ENCODE measurements at regions not wholly inside any gene's neighbourhood (a gene's known extent, or its start where the extent isn't known, plus 50 kb on each side); places are given as distances from the start of the nearest gene placed in this dataset.
"Not testable (repeated sequence)": the region's sequence is repeated elsewhere in the genome, so short reads cannot be mapped to it uniquely, and the experiment has no call there.

GRCh38 chr7:65225422-65226006 lies 148.1 kb upstream of the ZNF92 start:
- no peak for TF ChIP-seq CTCF (IDR thresholded peaks at IDR 0.05; ENCODE audit: low read depth, low read length)

GRCh38 chr7:65222655-65223054 lies 151.0 kb upstream of the ZNF92 start:
- no peaks in the 10 kb centered on the region for H3K36me3 ChIP-seq
- no peak overlapping the region for H3K4me3 ChIP-seq (ENCODE audit: low read depth, low read length)
- H3K9me3 ChIP-seq: no peaks in the 10 kb centered on the region
- no peak for TF ChIP-seq CTCF (IDR thresholded peaks at IDR 0.05; ENCODE audit: low read depth, low read length)
- no peak for DNase-seq
- H3K27me3 ChIP-seq: no peaks in the 10 kb centered on the region
- H3K4me1 ChIP-seq: no peaks in the 10 kb centered on the region

More at GRCh38 chr7:65225422-65226006, 148.1 kb upstream of the ZNF92 start:
- H3K4me1 ChIP-seq: no peaks in the 10 kb centered on the region
- no peak overlapping the region for H3K4me3 ChIP-seq (ENCODE audit: low read depth, low read length)
- no peak for DNase-seq
- no peaks in the 10 kb centered on the region for H3K27me3 ChIP-seq
- no peaks in the 10 kb centered on the region for H3K36me3 ChIP-seq
- H3K9me3 ChIP-seq: no peaks in the 10 kb centered on the region

- Histone ChIP-seq H3K27me3 (no peaks in the 10 kb centered on the region), H3K4me3 (ENCODE audit: low read depth, low read length) (no peak overlapping the region)
- no peak for DNase-seq
These were observed 152.0 kb upstream of the ZNF92 start for GRCh38 chr7:65221683-65222082.

GRCh38 chr7:65219623-65220022 lies 154.0 kb upstream of the ZNF92 start:
- Histone ChIP-seq H3K36me3 (no peaks in the 10 kb centered on the region), H3K27me3 (no peaks in the 10 kb centered on the region)
- no peak for TF ChIP-seq CTCF (IDR thresholded peaks at IDR 0.05; ENCODE audit: low read depth, low read length)

More at GRCh38 chr7:65221683-65222082, 152.0 kb upstream of the ZNF92 start:
- TF ChIP-seq CTCF (IDR thresholded peaks at IDR 0.05; ENCODE audit: low read depth, low read length): no peak
- Histone ChIP-seq H3K9me3 (no peaks in the 10 kb centered on the region), H3K36me3 (no peaks in the 10 kb centered on the region), H3K4me1 (no peaks in the 10 kb centered on the region)

GRCh38 chr7:65216469-65216868 lies 157.2 kb upstream of the ZNF92 start:
- H3K4me1 ChIP-seq: no peaks in the 10 kb centered on the region
- TF ChIP-seq CTCF (IDR thresholded peaks at IDR 0.05; ENCODE audit: low read depth, low read length): peak; percentile 79
- H3K27me3 ChIP-seq: no peaks in the 10 kb centered on the region
- DNase-seq: peak; percentile 66
- no peaks in the 10 kb centered on the region for H3K36me3 ChIP-seq
- no peaks in the 10 kb centered on the region for H3K9me3 ChIP-seq
- no peak overlapping the region for H3K4me3 ChIP-seq (ENCODE audit: low read depth, low read length)

More at GRCh38 chr7:65219623-65220022, 154.0 kb upstream of the ZNF92 start:
- no peak overlapping the region for H3K4me3 ChIP-seq (ENCODE audit: low read depth, low read length)
- H3K4me1 ChIP-seq: no peaks in the 10 kb centered on the region
- DNase-seq: no peak
- no peaks in the 10 kb centered on the region for H3K9me3 ChIP-seq

- not testable (repeated sequence) for H3K27me3 ChIP-seq; H3K4me1 ChIP-seq; H3K36me3 ChIP-seq; H3K9me3 ChIP-seq; DNase-seq; H3K4me3 ChIP-seq (ENCODE audit: low read depth, low read length)
These were observed 160.4 kb upstream of the ZNF92 start for GRCh38 chr7:65213260-65213659.

GRCh38 chr7:65199221-65199620 lies 174.4 kb upstream of the ZNF92 start:
- not testable (repeated sequence) for H3K27me3 ChIP-seq; H3K9me3 ChIP-seq; DNase-seq; H3K4me3 ChIP-seq (ENCODE audit: low read depth, low read length); H3K4me1 ChIP-seq; H3K36me3 ChIP-seq

GRCh38 chr7:65193334-65194058 lies 180.2 kb upstream of the ZNF92 start:
- not testable (repeated sequence) for H3K9me3 ChIP-seq, H3K4me1 ChIP-seq, DNase-seq

GRCh38 chr7:65177041-65177440 lies 170.6 kb upstream of the ERV3-1 start:
- H3K4me3 ChIP-seq (ENCODE audit: low read depth, low read length); H3K4me1 ChIP-seq; DNase-seq; H3K27me3 ChIP-seq; H3K36me3 ChIP-seq; H3K9me3 ChIP-seq: not testable (repeated sequence)

More at GRCh38 chr7:65193334-65194058, 180.2 kb upstream of the ZNF92 start:
- H3K27me3 ChIP-seq; H3K36me3 ChIP-seq; H3K4me3 ChIP-seq (ENCODE audit: low read depth, low read length): not testable (repeated sequence)

- DNase-seq, H3K36me3 ChIP-seq, H3K4me1 ChIP-seq: not testable (repeated sequence)
These were observed 143.6 kb upstream of the ERV3-1 start for GRCh38 chr7:65150105-65150504.

More at GRCh38 chr7:65150105-65150504, 143.6 kb upstream of the ERV3-1 start:
- H3K4me3 ChIP-seq (ENCODE audit: low read depth, low read length); H3K9me3 ChIP-seq; H3K27me3 ChIP-seq: not testable (repeated sequence)

All from BE2C (cell line).